ENCODE measurements at regions not wholly inside any gene's neighbourhood (a gene's known extent, or its start where the extent isn't known, plus 50 kb on each side); places are given as distances from the start of the nearest gene placed in this dataset.
A peak's percentile ranks its signal among the peaks of the same experiment; 100 is the strongest.

DNA sequence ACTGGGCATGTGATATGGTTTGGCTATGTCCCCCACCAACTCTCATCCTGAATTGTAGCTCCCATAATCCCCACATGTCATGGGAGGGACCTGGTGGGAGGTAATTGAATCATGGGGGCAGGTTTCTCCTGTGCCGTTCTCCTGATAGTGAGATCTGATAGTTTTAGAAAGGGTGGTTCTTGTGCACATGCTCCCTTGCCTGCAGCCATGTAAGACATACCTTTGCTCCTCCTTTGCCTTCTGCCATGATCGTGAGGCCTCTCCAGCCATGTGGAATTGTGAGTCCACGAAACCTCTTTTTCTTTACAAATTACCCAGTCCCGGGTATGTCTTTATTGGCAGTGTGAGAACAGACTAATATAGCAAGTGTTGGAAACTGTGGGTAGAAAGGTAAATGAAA lies 99.5 kb upstream of the HMCN1 start:
- TF ChIP-seq, protein P1, sequence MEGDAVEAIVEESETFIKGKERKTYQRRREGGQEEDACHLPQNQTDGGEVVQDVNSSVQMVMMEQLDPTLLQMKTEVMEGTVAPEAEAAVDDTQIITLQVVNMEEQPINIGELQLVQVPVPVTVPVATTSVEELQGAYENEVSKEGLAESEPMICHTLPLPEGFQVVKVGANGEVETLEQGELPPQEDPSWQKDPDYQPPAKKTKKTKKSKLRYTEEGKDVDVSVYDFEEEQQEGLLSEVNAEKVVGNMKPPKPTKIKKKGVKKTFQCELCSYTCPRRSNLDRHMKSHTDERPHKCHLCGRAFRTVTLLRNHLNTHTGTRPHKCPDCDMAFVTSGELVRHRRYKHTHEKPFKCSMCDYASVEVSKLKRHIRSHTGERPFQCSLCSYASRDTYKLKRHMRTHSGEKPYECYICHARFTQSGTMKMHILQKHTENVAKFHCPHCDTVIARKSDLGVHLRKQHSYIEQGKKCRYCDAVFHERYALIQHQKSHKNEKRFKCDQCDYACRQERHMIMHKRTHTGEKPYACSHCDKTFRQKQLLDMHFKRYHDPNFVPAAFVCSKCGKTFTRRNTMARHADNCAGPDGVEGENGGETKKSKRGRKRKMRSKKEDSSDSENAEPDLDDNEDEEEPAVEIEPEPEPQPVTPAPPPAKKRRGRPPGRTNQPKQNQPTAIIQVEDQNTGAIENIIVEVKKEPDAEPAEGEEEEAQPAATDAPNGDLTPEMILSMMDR (IDR thresholded peaks at IDR 0.05; ENCODE audit: insufficient read depth, low read depth, low read length), result no peak
- ChIA-PET POLR2A (no interaction called here), CTCF (interaction anchor here (1.0 to 1.2 kb wide), 2 partner anchors 35 to 38 kb away, joined by 3 read pairs; no protein-coding TSS in a partner anchor)
- Histone ChIP-seq H3K27me3 (ENCODE audit: control insufficient read depth, insufficient read depth, low read length) (no peaks in the 10 kb centered on the region), H3K36me3 (ENCODE audit: control insufficient read depth, insufficient read depth, low read length) (no peaks in the 10 kb centered on the region), H3K4me3 (ENCODE audit: low read depth, low read length) (no peak overlapping the region)
- DNase-seq (ENCODE audit: low read depth), result no peak

DNA sequence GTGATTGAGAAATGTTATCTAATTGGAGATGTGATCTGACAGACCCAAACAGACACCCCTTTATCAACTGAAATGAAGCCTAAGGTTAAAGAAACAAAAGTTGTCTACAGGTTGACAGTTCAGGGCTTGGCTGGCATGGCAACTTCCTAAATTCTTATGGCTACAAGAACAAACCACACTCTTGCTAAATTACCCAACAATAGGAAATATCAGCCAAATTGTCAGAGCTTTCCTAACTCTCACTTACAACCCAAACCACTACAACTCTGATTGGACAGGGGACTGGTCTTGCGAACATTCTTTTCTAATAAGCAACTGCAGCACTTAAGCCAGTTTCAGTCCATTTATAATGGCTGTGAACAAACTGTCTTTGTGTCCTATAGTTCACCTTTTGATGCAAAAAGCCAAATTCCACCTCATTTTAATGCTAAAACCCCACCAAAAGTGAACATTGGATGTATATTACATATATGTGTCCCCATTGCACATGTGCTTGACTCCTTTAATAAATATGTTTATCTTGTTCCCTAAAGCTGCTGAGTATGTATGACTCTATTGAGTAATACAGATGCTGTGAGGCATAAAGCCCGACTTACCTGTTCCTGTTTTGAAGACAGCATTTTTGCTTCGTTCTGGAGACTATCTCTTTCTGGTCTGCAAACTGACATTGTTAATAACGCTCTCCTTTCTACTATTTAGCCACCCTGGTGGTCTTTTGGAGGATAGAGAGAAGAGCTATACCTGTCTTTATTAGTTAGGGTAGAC lies 101.3 kb upstream of the HMCN1 start:
- TF ChIP-seq, protein P1 (IDR thresholded peaks at IDR 0.05; ENCODE audit: insufficient read depth, low read depth, low read length), result no peak
- CTCF ChIA-PET, result no interaction called here
- Histone ChIP-seq H3K36me3 (ENCODE audit: control insufficient read depth, insufficient read depth, low read length) (no peaks in the 10 kb centered on the region), H3K4me3 (ENCODE audit: low read depth, low read length) (no peak overlapping the region), H3K27me3 (ENCODE audit: control insufficient read depth, insufficient read depth, low read length) (no peaks in the 10 kb centered on the region)
- DNase-seq (ENCODE audit: low read depth), result peak; percentile 47
- POLR2A ChIA-PET, result no interaction called here

DNA sequence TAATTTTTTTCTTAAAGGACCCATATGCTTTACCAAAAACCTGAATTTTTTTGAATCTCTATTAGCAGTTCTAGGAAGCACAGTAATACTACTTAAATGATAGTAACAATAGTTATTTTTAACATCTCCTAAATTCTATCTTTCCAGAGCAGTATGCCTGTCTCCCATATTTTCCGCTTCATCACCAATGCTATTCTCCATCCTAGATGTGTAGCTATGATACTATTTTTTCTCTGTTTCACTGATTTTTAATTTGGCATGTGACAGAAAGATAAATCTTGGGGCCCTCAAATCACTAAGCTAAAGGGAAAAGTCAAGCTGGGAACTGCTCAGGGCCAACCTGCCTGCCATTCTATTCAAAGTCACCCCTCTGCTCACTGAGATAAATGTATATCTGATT lies 102.3 kb upstream of the HMCN1 start:
- ChIA-PET CTCF (interaction anchor here (1.4 kb wide), 1 partner anchor 35 kb away, joined by 3 read pairs; no protein-coding TSS in a partner anchor), POLR2A (no interaction called here)
- TF ChIP-seq, protein P1 (IDR thresholded peaks at IDR 0.05; ENCODE audit: insufficient read depth, low read depth, low read length), result no peak

DNA sequence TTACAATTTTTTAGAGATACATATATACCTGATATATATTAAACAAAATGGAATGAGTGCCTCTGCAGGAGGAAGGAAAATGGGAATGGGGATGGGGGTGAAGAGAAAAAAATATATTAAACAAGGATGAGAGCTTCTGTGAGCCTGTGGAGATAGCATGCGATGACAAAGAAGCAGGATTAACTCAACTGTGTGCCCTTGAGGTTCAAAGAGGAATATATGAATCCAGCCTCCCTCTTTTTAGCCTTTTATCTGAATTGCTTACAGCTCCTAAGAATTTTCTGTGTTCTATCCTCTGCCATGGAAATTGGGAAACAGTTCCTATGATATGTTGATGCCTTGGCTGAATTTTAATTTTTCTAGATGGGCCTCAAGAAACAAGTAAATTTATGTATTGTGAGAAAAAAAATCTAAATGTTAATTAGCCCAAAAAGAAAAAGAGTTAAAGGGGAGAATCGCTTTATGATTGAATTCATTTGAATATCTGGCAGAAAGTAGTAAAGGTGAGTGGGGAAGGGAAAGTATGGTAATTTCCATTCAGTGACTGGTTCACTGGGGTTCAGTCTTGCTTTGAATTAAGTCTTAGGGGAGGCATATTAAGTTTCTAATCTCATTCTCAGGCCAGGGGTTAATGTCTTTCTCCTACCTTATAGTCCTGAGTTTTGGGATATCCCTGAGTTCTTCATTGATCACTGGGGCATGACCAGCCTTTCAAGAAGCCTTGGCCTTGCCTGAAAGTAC lies 106.3 kb upstream of the HMCN1 start:
- ChIA-PET CTCF (interaction anchor here (0.5 to 1.4 kb wide), 2 partner anchors 32 to 406 kb away, joined by 4 read pairs; no protein-coding TSS in a partner anchor), POLR2A (no interaction called here)
- Histone ChIP-seq H3K4me3 (ENCODE audit: low read depth, low read length) (no peak overlapping the region), H3K27me3 (ENCODE audit: control insufficient read depth, insufficient read depth, low read length) (no peaks in the 10 kb centered on the region), H3K36me3 (ENCODE audit: control insufficient read depth, insufficient read depth, low read length) (no peaks in the 10 kb centered on the region)
- TF ChIP-seq, protein P1 (IDR thresholded peaks at IDR 0.05; ENCODE audit: insufficient read depth, low read depth, low read length), result no peak
- no peak for DNase-seq (ENCODE audit: low read depth)

More for the DNA sequence above, 102.3 kb upstream of the HMCN1 start:
- H3K27me3 ChIP-seq (ENCODE audit: control insufficient read depth, insufficient read depth, low read length), result no peaks in the 10 kb centered on the region
- no peak overlapping the region for H3K4me3 ChIP-seq (ENCODE audit: low read depth, low read length)
- DNase-seq (ENCODE audit: low read depth), result no peak
- H3K36me3 ChIP-seq (ENCODE audit: control insufficient read depth, insufficient read depth, low read length), result no peaks in the 10 kb centered on the region

DNA sequence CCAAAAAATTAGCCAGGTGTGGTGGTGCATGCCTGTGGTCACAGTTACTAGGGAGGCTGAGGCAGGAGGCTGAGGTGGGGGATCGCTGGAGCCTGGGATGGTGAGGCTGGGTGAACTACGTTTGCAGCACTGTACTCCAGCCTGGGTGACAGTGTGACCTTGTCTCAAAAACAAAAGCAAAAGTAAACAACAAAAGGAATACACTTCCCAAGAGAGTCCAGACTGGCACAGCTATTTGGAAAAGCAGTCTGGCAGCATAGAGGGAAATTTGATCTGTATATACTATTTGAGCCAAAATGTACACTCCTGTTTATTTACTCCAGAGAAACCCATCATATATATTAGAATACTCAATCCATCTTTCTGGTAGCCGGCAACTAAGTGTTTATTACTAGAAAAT lies 107.0 kb upstream of the HMCN1 start:
- no peaks in the 10 kb centered on the region for H3K27me3 ChIP-seq (ENCODE audit: control insufficient read depth, insufficient read depth, low read length)
- TF ChIP-seq, protein P1 (IDR thresholded peaks at IDR 0.05; ENCODE audit: insufficient read depth, low read depth, low read length), result no peak
- CTCF ChIA-PET, result interaction anchor here (0.5 kb wide), 1 partner anchor 406 kb away, joined by 4 read pairs; no protein-coding TSS in a partner anchor
- no peak for DNase-seq (ENCODE audit: low read depth)
- POLR2A ChIA-PET, result no interaction called here
- H3K36me3 ChIP-seq (ENCODE audit: control insufficient read depth, insufficient read depth, low read length), result no peaks in the 10 kb centered on the region
- H3K4me3 ChIP-seq (ENCODE audit: low read depth, low read length), result no peak overlapping the region

Measured in BJ (cell line).